ENCODE measurements at regions not wholly inside any gene's neighbourhood (a gene's known extent, or its start where the extent isn't known, plus 50 kb on each side); places are given as distances from the start of the nearest gene placed in this dataset.

DNA sequence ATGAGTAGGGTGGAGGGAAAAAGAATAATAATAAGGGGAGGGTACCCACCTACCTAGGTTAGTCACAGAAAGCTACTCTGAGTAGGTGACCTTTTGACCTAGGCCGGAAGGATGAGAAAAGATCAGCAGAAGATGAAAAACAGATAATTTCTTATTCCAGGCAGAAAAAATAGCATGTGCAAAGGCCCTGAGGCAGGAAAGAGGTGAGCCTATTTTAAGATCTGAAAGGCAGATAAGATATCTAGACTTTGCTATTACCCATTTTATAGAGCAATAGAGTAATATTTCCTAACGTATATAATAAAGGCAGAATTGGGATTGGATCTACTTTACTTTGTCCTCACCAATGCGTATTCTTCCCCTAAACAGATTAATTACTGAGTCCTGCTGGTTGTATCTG, 393.9 kb upstream of the MPDZ start:
- TF ChIP-seq, protein P1, sequence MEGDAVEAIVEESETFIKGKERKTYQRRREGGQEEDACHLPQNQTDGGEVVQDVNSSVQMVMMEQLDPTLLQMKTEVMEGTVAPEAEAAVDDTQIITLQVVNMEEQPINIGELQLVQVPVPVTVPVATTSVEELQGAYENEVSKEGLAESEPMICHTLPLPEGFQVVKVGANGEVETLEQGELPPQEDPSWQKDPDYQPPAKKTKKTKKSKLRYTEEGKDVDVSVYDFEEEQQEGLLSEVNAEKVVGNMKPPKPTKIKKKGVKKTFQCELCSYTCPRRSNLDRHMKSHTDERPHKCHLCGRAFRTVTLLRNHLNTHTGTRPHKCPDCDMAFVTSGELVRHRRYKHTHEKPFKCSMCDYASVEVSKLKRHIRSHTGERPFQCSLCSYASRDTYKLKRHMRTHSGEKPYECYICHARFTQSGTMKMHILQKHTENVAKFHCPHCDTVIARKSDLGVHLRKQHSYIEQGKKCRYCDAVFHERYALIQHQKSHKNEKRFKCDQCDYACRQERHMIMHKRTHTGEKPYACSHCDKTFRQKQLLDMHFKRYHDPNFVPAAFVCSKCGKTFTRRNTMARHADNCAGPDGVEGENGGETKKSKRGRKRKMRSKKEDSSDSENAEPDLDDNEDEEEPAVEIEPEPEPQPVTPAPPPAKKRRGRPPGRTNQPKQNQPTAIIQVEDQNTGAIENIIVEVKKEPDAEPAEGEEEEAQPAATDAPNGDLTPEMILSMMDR (CRISPR knock-in tag; IDR thresholded peaks at IDR 0.05) = no peak
- TF ChIP-seq YY1 (IDR thresholded peaks at IDR 0.05; ENCODE audit: insufficient read depth, insufficient replicate concordance, low read depth, low read length) = no peak
- TF ChIP-seq, protein P2, sequence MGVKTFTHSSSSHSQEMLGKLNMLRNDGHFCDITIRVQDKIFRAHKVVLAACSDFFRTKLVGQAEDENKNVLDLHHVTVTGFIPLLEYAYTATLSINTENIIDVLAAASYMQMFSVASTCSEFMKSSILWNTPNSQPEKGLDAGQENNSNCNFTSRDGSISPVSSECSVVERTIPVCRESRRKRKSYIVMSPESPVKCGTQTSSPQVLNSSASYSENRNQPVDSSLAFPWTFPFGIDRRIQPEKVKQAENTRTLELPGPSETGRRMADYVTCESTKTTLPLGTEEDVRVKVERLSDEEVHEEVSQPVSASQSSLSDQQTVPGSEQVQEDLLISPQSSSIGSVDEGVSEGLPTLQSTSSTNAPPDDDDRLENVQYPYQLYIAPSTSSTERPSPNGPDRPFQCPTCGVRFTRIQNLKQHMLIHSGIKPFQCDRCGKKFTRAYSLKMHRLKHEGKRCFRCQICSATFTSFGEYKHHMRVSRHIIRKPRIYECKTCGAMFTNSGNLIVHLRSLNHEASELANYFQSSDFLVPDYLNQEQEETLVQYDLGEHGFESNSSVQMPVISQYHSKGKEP (CRISPR knock-in tag; IDR thresholded peaks at IDR 0.05) = no peak
- TF ChIP-seq ZNF3 (CRISPR knock-in tag; IDR thresholded peaks at IDR 0.05) = no peak
- TF ChIP-seq, protein P3, sequence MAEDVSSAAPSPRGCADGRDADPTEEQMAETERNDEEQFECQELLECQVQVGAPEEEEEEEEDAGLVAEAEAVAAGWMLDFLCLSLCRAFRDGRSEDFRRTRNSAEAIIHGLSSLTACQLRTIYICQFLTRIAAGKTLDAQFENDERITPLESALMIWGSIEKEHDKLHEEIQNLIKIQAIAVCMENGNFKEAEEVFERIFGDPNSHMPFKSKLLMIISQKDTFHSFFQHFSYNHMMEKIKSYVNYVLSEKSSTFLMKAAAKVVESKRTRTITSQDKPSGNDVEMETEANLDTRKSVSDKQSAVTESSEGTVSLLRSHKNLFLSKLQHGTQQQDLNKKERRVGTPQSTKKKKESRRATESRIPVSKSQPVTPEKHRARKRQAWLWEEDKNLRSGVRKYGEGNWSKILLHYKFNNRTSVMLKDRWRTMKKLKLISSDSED (CRISPR knock-in tag; IDR thresholded peaks at IDR 0.05) = no peak
- TF ChIP-seq SALL1 (CRISPR knock-in tag; IDR thresholded peaks at IDR 0.05) = no peak
- TF ChIP-seq, protein P4, sequence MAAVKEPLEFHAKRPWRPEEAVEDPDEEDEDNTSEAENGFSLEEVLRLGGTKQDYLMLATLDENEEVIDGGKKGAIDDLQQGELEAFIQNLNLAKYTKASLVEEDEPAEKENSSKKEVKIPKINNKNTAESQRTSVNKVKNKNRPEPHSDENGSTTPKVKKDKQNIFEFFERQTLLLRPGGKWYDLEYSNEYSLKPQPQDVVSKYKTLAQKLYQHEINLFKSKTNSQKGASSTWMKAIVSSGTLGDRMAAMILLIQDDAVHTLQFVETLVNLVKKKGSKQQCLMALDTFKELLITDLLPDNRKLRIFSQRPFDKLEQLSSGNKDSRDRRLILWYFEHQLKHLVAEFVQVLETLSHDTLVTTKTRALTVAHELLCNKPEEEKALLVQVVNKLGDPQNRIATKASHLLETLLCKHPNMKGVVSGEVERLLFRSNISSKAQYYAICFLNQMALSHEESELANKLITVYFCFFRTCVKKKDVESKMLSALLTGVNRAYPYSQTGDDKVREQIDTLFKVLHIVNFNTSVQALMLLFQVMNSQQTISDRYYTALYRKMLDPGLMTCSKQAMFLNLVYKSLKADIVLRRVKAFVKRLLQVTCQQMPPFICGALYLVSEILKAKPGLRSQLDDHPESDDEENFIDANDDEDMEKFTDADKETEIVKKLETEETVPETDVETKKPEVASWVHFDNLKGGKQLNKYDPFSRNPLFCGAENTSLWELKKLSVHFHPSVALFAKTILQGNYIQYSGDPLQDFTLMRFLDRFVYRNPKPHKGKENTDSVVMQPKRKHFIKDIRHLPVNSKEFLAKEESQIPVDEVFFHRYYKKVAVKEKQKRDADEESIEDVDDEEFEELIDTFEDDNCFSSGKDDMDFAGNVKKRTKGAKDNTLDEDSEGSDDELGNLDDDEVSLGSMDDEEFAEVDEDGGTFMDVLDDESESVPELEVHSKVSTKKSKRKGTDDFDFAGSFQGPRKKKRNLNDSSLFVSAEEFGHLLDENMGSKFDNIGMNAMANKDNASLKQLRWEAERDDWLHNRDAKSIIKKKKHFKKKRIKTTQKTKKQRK (IDR thresholded peaks at IDR 0.05; ENCODE audit: low read length) = no peak
- TF ChIP-seq POLR2A (IDR thresholded peaks at IDR 0.05; ENCODE audit: insufficient read depth in 1 of 2, low read depth in 2 of 2, low read length in 2 of 2) = no peak
- TF ChIP-seq, protein P5, sequence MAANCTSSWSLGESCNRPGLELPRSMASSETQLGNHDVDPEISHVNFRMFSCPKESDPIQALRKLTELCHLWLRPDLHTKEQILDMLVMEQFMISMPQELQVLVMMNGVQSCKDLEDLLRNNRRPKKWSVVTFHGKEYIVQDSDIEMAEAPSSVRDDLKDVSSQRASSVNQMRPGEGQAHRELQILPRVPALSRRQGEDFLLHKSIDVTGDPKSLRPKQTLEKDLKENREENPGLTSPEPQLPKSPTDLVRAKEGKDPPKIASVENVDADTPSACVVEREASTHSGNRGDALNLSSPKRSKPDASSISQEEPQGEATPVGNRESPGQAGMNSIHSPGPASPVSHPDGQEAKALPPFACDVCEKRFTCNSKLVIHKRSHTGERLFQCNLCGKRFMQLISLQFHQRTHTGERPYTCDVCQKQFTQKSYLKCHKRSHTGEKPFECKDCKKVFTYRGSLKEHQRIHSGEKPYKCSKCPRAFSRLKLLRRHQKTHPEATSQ (CRISPR knock-in tag; IDR thresholded peaks at IDR 0.05; ENCODE audit: borderline replicate concordance) = no peak
- no peak for TF ChIP-seq RFX1 (IDR thresholded peaks at IDR 0.05)
